Endothelial cell of umbilical vein (primary cell): ENCODE measurements at regions not wholly inside any gene's neighbourhood (a gene's known extent, or its start where the extent isn't known, plus 50 kb on each side); places are given as distances from the start of the nearest gene placed in this dataset.

Source experiments
- BruUV-seq: library from RNA; stranded (reverse); fragments of 400-500 nt; replicated peaks from 2 replicates; lab custom pipeline; 2021; lab: Mats Ljungman, UMichigan
- CTCF ChIA-PET: fragments of 300-600, 350-600 bp; sonication (Branson Sonifier 250); formaldehyde crosslinking; loops from one replicate; lab custom pipeline; 2021; ENCODE audit warnings: antibody characterized with exemption, inconsistent platforms; lab: Charles Lee
- POLR2A ChIA-PET: fragments of 300-600, 350-600 bp; sonication (Branson Sonifier 250); formaldehyde crosslinking; loops from one replicate; lab custom pipeline; 2021; ENCODE audit warnings: antibody characterized with exemption, inconsistent platforms; lab: Charles Lee
- DNase-seq: peaks from one replicate; pipeline ENCODE4 v3.0.0-alpha.2; 2011; ENCODE audit warnings: low read depth, low spot score
- FAIRE-seq: peaks from 2 replicates; lab custom pipeline; 2011; peaks lifted over from hg19 to GRCh38; lab: Jason Lieb, UNC
- H2AFZ ChIP-seq: 2 replicates; pipeline ENCODE4 v1.6.0; 2012; ENCODE audit warnings: low read depth, low read length, control low read depth, inconsistent platforms
- H3K27ac ChIP-seq: 2 replicates; pipeline ENCODE4 v1.5.1; 2011; ENCODE audit warnings: low read depth, mild to moderate bottlenecking, control low read depth, low read length, moderate library complexity; ENCODE audit not compliant: insufficient read depth
- H3K27me3 ChIP-seq, 2 experiments: 2 replicates each; pipeline versions ENCODE4 v1.6.0 to v1.6.1; 2011; ENCODE audit warnings: low read length in 2 of 2, mixed read lengths in 1 of 2; ENCODE audit not compliant: control insufficient read depth in 2 of 2, insufficient read depth in 2 of 2
- H3K36me3 ChIP-seq, 2 experiments: 2 replicates in 1 of 2; 3 replicates in 1 of 2; pipeline ENCODE4 v1.5.1; 2011; ENCODE audit warnings: low read length in 2 of 2, mild to moderate bottlenecking in 1 of 2, moderate library complexity in 1 of 2; ENCODE audit not compliant: control insufficient read depth in 2 of 2, insufficient read depth in 2 of 2; ENCODE audit errors: extremely low read depth in 1 of 2
- H3K4me1 ChIP-seq: 3 replicates; pipeline ENCODE4 v1.5.1; 2011; ENCODE audit warnings: mild to moderate bottlenecking, low read length; ENCODE audit not compliant: control insufficient read depth, insufficient read depth; ENCODE audit errors: extremely low read depth
- H3K4me2 ChIP-seq: 2 replicates; pipeline ENCODE4 v1.6.1; 2011; ENCODE audit warnings: low read length, control low read depth, mixed read lengths; ENCODE audit not compliant: insufficient read depth
- H3K4me3 ChIP-seq, 3 experiments: fragments of 200-600 bp in 1 of 3; sonication (generic), shearing (Covaris generic) in 1 of 3; replicated peaks in 1 of 3; 2 replicates each; pipeline ENCODE4 v1.5.1; 2011 to 2016; ENCODE audit warnings: control low read depth in 3 of 3, low read length in 3 of 3, mild to moderate bottlenecking in 2 of 3, inconsistent platforms in 1 of 3, low read depth in 1 of 3, moderate library complexity in 1 of 3; ENCODE audit not compliant: insufficient read depth in 1 of 3
- H3K79me2 ChIP-seq: 2 replicates; pipeline ENCODE4 v1.6.0; 2012; ENCODE audit warnings: low read length, inconsistent platforms; ENCODE audit not compliant: control insufficient read depth, insufficient read depth
- H3K9ac ChIP-seq: replicated peaks from 2 replicates; pipeline ENCODE3; 2011; ENCODE audit warnings: low read length, control low read depth; ENCODE audit not compliant: insufficient read depth; ENCODE audit errors: extremely low read depth
- H3K9me1 ChIP-seq: replicated peaks from 3 replicates; pipeline ENCODE4 v1.6.0; 2011; ENCODE audit warnings: mild to moderate bottlenecking, low read length; ENCODE audit not compliant: control insufficient read depth, insufficient read depth; ENCODE audit errors: extremely low read depth
- H3K9me3 ChIP-seq: replicated peaks from 2 replicates; pipeline ENCODE4 v1.5.1; 2012; ENCODE audit warnings: low read length, inconsistent platforms; ENCODE audit not compliant: control insufficient read depth, insufficient read depth
- H4K20me1 ChIP-seq: replicated peaks from 2 replicates; pipeline ENCODE3; 2011; ENCODE audit warnings: mild to moderate bottlenecking, low read length; ENCODE audit not compliant: control insufficient read depth, insufficient read depth; ENCODE audit errors: extremely low read depth
- EZH2 ChIP-seq: IDR thresholded peaks from 2 replicates; pipeline ENCODE4 v1.6.1; 2012; ENCODE audit warnings: borderline replicate concordance, low read depth, mild to moderate bottlenecking, moderate library complexity, low read length, inconsistent platforms; ENCODE audit not compliant: severe bottlenecking
- FOS ChIP-seq: IDR thresholded peaks from 2 replicates; pipeline ENCODE4 v1.6.1; 2011; ENCODE audit warnings: mild to moderate bottlenecking, low read length, moderate library complexity, borderline replicate concordance; ENCODE audit not compliant: insufficient read depth
- GATA2 ChIP-seq: IDR thresholded peaks from 2 replicates; pipeline ENCODE4 v1.7.0; 2011; ENCODE audit warnings: low read depth, mild to moderate bottlenecking, moderate library complexity, mixed read lengths, low read length; ENCODE audit not compliant: insufficient read length, insufficient read depth
- JUN ChIP-seq: IDR thresholded peaks from 2 replicates; pipeline ENCODE4 v1.6.1; 2011; ENCODE audit warnings: borderline replicate concordance, low read depth; ENCODE audit not compliant: insufficient read length, insufficient read depth
- MYC ChIP-seq: IDR thresholded peaks from one replicate; pipeline ENCODE4 v1.6.1; 2011; ENCODE audit warnings: mild to moderate bottlenecking, low read depth, low read length
- POLR2A ChIP-seq: IDR thresholded peaks from 2 replicates; pipeline ENCODE4 v1.6.1; 2012; ENCODE audit warnings: low read depth, mild to moderate bottlenecking, control low read depth, low read length
- POLR2AphosphoS5 ChIP-seq: IDR thresholded peaks from 2 replicates; pipeline ENCODE4 v1.6.1; 2012; ENCODE audit warnings: low read depth, mild to moderate bottlenecking, control low read depth, low read length, moderate library complexity; ENCODE audit not compliant: insufficient read depth
- dilution Hi-C: fragments of 300-500 bp; cut with MboI; formaldehyde crosslinking; loops from one replicate; pipeline ENCODE4 v1.15.0; 2019; ENCODE audit warnings: low sequenced_read_pairs; ENCODE audit not compliant: extremely low pct_ligation_motif_present
- intact Hi-C: fragments of 100-400 bp; cut with micrococcal nuclease; formaldehyde crosslinking; loops from one replicate; pipeline ENCODE4 v1.10.0; 2022
- TF ChIP-seq, protein P1 (sequence below): IDR thresholded peaks from 2 replicates; pipeline ENCODE4 v1.6.1; 2011; ENCODE audit not compliant: insufficient read depth, insufficient read length
- TF ChIP-seq, protein P2 (sequence below), 2 donors: IDR thresholded peaks; 1 replicate in 1 of 2; 2 replicates in 1 of 2; pipeline ENCODE4 v1.5.1; 2011; ENCODE audit warnings: low read length in 2 of 2, mild to moderate bottlenecking in 2 of 2, moderate library complexity in 2 of 2, control low read depth in 1 of 2, inconsistent platforms in 1 of 2, low read depth in 1 of 2; ENCODE audit not compliant: insufficient read depth in 1 of 2; ENCODE audit errors: extremely low read depth in 1 of 2

DNA sequence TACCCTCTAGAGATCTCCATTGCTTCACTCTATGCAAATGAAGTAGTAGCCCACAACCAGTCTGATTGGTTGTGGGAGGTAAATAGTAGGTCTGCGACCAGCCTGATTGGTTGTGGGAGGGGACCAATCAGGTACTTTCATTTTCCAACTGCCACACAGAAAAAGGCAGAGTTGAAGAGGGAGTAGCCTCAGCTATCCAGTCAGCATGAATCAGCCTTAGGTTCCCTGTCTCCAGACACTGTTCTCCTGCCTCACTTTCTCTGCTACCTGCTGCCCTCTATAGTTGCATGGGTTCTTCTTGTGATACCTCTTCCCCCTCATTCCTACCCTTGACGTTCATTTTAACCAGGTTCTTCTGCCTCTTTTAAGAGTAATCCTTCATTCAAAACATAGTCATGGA, 114.5 kb upstream of the LYZL1 start:
- peaks cover 3 to 6% of the 10 kb centered on the region in 2 experiments for H3K27me3 ChIP-seq
- no peak overlapping the region for H3K4me3 ChIP-seq
- BruUV-seq = no TSS peak
- no peak overlapping the region for H3K9ac ChIP-seq
- ChIA-PET CTCF (interaction anchor here (1.0 kb wide), 1 partner anchor 11 kb away, joined by 3 read pairs; no protein-coding TSS in a partner anchor), POLR2A (no interaction called here)
- dilution Hi-C loops (no loop called here), intact Hi-C loops (no loop called here)
- no peaks in the 10 kb centered on the region for H3K9me1 ChIP-seq
- H3K4me1 ChIP-seq = no peaks in the 10 kb centered on the region
- no peak overlapping the region for H2AFZ ChIP-seq
- DNase-seq (no peak), FAIRE-seq (no peak)
- H3K79me2 ChIP-seq = no peaks in the 10 kb centered on the region
- H3K27ac ChIP-seq = no peak overlapping the region
- H3K9me3 ChIP-seq = no peaks in the 10 kb centered on the region
- H4K20me1 ChIP-seq = no peaks in the 10 kb centered on the region
- TF ChIP-seq POLR2A (no peak), JUN (no peak), GATA2 (no peak), MYC (no peak), EZH2 (no peak), FOS (no peak), POLR2AphosphoS5 (no peak)
- TF ChIP-seq, protein P1, sequence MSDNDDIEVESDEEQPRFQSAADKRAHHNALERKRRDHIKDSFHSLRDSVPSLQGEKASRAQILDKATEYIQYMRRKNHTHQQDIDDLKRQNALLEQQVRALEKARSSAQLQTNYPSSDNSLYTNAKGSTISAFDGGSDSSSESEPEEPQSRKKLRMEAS = no peak
- TF ChIP-seq, protein P2, sequence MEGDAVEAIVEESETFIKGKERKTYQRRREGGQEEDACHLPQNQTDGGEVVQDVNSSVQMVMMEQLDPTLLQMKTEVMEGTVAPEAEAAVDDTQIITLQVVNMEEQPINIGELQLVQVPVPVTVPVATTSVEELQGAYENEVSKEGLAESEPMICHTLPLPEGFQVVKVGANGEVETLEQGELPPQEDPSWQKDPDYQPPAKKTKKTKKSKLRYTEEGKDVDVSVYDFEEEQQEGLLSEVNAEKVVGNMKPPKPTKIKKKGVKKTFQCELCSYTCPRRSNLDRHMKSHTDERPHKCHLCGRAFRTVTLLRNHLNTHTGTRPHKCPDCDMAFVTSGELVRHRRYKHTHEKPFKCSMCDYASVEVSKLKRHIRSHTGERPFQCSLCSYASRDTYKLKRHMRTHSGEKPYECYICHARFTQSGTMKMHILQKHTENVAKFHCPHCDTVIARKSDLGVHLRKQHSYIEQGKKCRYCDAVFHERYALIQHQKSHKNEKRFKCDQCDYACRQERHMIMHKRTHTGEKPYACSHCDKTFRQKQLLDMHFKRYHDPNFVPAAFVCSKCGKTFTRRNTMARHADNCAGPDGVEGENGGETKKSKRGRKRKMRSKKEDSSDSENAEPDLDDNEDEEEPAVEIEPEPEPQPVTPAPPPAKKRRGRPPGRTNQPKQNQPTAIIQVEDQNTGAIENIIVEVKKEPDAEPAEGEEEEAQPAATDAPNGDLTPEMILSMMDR (IDR thresholded peaks at IDR 0.05; ENCODE audit: extremely low read depth in 1 of 2, insufficient read depth in 1 of 2, low read depth in 1 of 2, low read length in 2 of 2) = no peak
- no peaks in the 10 kb centered on the region for H3K36me3 ChIP-seq
- no peak overlapping the region for H3K4me2 ChIP-seq
